ENCODE measurements at regions not wholly inside any gene's neighbourhood (a gene's known extent, or its start where the extent isn't known, plus 50 kb on each side); places are given as distances from the start of the nearest gene placed in this dataset.
A peak's percentile ranks its signal among the peaks of the same experiment; 100 is the strongest.

- CTCF ChIA-PET (ENCODE audit: partially characterized antibody), result interaction anchor here (1.1 kb wide), 1 partner anchor 230 kb away, joined by 4 read pairs; no protein-coding TSS in a partner anchor
- no peak overlapping the region for H3K27ac ChIP-seq (ENCODE audit: low read depth, low read length)
- no peak overlapping the region for H4K5ac ChIP-seq (ENCODE audit: insufficient read length, low read depth, low read length)
- no peaks in the 10 kb centered on the region for H3K79me1 ChIP-seq (ENCODE audit: low read depth, low read length)
- H2BK120ac ChIP-seq (replicated peaks; ENCODE audit: low read depth, low read length), result no peak overlapping the region
- FAIRE-seq (no peak), DNase-seq (ENCODE audit: low read depth in 1 of 2, low spot score in 2 of 2) (no peak)
- no peak overlapping the region for H4K91ac ChIP-seq (replicated peaks; ENCODE audit: insufficient read length, low read length)
- POLR2A ChIA-PET (ENCODE audit: partially characterized antibody), result no interaction called here
- no peaks in the 10 kb centered on the region for H3K79me2 ChIP-seq (ENCODE audit: control insufficient read depth in 1 of 2, insufficient read depth in 2 of 2, low read length in 2 of 2)
- WGBS, 2 experiments (ENCODE audit: extremely low coverage in 1 of 2, insufficient coverage in 1 of 2, insufficient read length in 1 of 2, insufficient replicate concordance in 2 of 2, low coverage in 1 of 2, low lambda C conversion rate in 2 of 2, missing lambda C conversion rate in 1 of 2), result 94% methylated on average over 5 of the region's 5 CpGs; no CpG with 5 or more reads in 1 of the 2 experiments
- no peaks in the 10 kb centered on the region for H3K23me2 ChIP-seq (ENCODE audit: low read depth, low read length)
- H2BK20ac ChIP-seq (ENCODE audit: low read length), result no peak overlapping the region
- H3K27me3 ChIP-seq (replicated peaks in 1 of 4; ENCODE audit: control insufficient read depth in 3 of 4, extremely low read depth in 1 of 4, insufficient read depth in 3 of 4, low read length in 3 of 4), result no peaks in the 10 kb centered on the region
- H3K56ac ChIP-seq (replicated peaks; ENCODE audit: insufficient read length, low read depth, low read length), result no peak overlapping the region
- no peak overlapping the region for H3K9ac ChIP-seq (replicated peaks in 1 of 4; ENCODE audit: extremely low read depth in 1 of 4, low read depth in 3 of 4, low read length in 3 of 4)
- no peak overlapping the region for H2BK15ac ChIP-seq (ENCODE audit: low read length)
- no peak overlapping the region for H4K8ac ChIP-seq (ENCODE audit: extremely low read depth, insufficient read depth, low read length)
- no peak overlapping the region for H3K4me3 ChIP-seq (ENCODE audit: extremely low read depth in 1 of 4, insufficient read depth in 2 of 4, low read depth in 3 of 4, low read length in 4 of 4)
- H3K4me1 ChIP-seq (replicated peaks in 1 of 4; ENCODE audit: control insufficient read depth in 3 of 4, insufficient read depth in 4 of 4, low read length in 3 of 4), result no peaks in the 10 kb centered on the region
- H2BK12ac ChIP-seq (ENCODE audit: low read depth, low read length), result no peak overlapping the region
- no peak overlapping the region for H3K4me2 ChIP-seq (ENCODE audit: insufficient read depth in 1 of 2, low read depth in 2 of 2, low read length in 2 of 2)
- no peaks in the 10 kb centered on the region for H3K9me3 ChIP-seq (ENCODE audit: insufficient read depth in 2 of 2, low read depth in 1 of 2, low read length in 1 of 2)
- H4K20me1 ChIP-seq (replicated peaks in 1 of 2; ENCODE audit: control insufficient read depth in 1 of 2, insufficient read depth in 2 of 2, low read length in 2 of 2), result no peaks in the 10 kb centered on the region
- H2AFZ ChIP-seq (ENCODE audit: low read length), result 0 out of 2 replicates have a peak overlapping the region, but pooled peaks have one; percentile 9
- no peaks in the 10 kb centered on the region for H3K36me3 ChIP-seq (ENCODE audit: control insufficient read depth in 2 of 4, insufficient read depth in 4 of 4, low read length in 3 of 4)
- H2BK5ac ChIP-seq (ENCODE audit: low read depth, low read length), result no peak overlapping the region
- no peak overlapping the region for H3K23ac ChIP-seq (ENCODE audit: insufficient read length)
- no peak overlapping the region; the same call in 1 of the 2 replicates for H3K18ac ChIP-seq (ENCODE audit: extremely low read depth, low read length)
- H2AK5ac ChIP-seq (ENCODE audit: low read depth, low read length), result no peak overlapping the region
- no peak overlapping the region for H3K14ac ChIP-seq (ENCODE audit: insufficient read length)
- no peak overlapping the region for H3K4ac ChIP-seq (replicated peaks; ENCODE audit: insufficient read length, low read depth, low read length)
- TF ChIP-seq E2F6 (IDR thresholded peaks at IDR 0.05), result no peak
- no peak for TF ChIP-seq SRF (IDR thresholded peaks at IDR 0.05; ENCODE audit: low read depth, low read length)
- no peak for TF ChIP-seq SP2 (IDR thresholded peaks at IDR 0.05; ENCODE audit: low read length)
- no peak for TF ChIP-seq TCF12 (IDR thresholded peaks at IDR 0.05; ENCODE audit: low read depth, low read length)
- no peak for TF ChIP-seq SIRT6 (IDR thresholded peaks at IDR 0.05; ENCODE audit: low read length)
Observed at GRCh38 chr15:93527374-93528050, 438.5 kb upstream of the RGMA start.

Measured in H1 (cell line).